Thymus (tissue), 11 donors: ENCODE measurements at regions not wholly inside any gene's neighbourhood (a gene's known extent, or its start where the extent isn't known, plus 50 kb on each side); places are given as distances from the start of the nearest gene placed in this dataset.
"Not testable (repeated sequence)": the region's sequence is repeated elsewhere in the genome, so short reads cannot be mapped to it uniquely, and the experiment has no call there.

Experiments used
- DNase-seq, 9 donors: peaks; one replicate each; pipeline ENCODE4 v3.0.0-alpha.2; 2013; ENCODE audit warnings: low spot score in 9 of 9, low read depth in 6 of 9, missing footprints in 1 of 9
- H3K27ac ChIP-seq, 2 donors: one replicate each; pipeline ENCODE4 v1.5.1; 2013; ENCODE audit warnings: control low read depth in 1 of 2, low read depth in 1 of 2, low read length in 1 of 2, mild to moderate bottlenecking in 1 of 2, moderate library complexity in 1 of 2
- H3K27me3 ChIP-seq, 2 donors: one replicate each; pipeline ENCODE4 v1.5.1; 2013; ENCODE audit warnings: low read length in 1 of 2; ENCODE audit not compliant: control insufficient read depth in 2 of 2, insufficient read depth in 1 of 2
- H3K36me3 ChIP-seq, 2 donors: one replicate each; pipeline ENCODE4 v1.5.1; 2013; ENCODE audit warnings: low read length in 1 of 2, mild to moderate bottlenecking in 1 of 2, moderate library complexity in 1 of 2; ENCODE audit not compliant: control insufficient read depth in 2 of 2, insufficient read depth in 2 of 2
- H3K4me1 ChIP-seq, 2 donors: one replicate each; pipeline ENCODE4 v1.5.1; 2013; ENCODE audit warnings: low read length in 2 of 2; ENCODE audit not compliant: control insufficient read depth in 2 of 2, insufficient read depth in 2 of 2
- H3K4me3 ChIP-seq, 2 donors: one replicate each; pipeline ENCODE4 v1.5.1; 2013; ENCODE audit warnings: low read length in 2 of 2, control low read depth in 1 of 2, mild to moderate bottlenecking in 1 of 2
- H3K9me3 ChIP-seq, 2 donors: one replicate each; pipeline ENCODE4 v1.5.1; 2013; ENCODE audit warnings: low read length in 1 of 2, mild to moderate bottlenecking in 1 of 2; ENCODE audit not compliant: control insufficient read depth in 2 of 2, insufficient read depth in 1 of 2
- WGBS: extraction: QIAGEN DNeasy Blood & Tissue Kit; methylation state at CpG from one replicate; pipeline ENCODE4 v1.1.7; 2013; 5-methylcytosine and 5-hydroxymethylcytosine counted together
- donor health status: healthy.

DNA sequence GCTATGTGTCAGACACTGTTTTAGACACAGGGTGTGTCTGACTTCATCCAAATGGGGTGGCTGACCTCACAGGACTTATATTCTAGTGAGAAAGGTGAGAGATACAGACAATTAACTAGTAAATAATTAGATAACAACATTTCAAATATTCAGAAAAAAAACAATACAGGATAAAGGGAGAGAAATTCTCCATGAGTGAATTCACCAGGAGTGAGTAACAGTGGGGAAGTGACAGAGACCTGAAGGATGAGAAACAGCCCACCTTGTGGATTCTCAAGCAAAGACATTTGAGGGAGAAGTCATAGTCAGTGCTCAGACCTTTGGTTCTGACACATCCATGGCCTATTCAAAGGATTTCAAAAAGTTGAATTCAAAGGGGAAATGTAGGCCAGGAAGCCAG is 627.9 kb downstream of the IQCM start:
- H3K4me3 ChIP-seq: no peak overlapping the region

DNA sequence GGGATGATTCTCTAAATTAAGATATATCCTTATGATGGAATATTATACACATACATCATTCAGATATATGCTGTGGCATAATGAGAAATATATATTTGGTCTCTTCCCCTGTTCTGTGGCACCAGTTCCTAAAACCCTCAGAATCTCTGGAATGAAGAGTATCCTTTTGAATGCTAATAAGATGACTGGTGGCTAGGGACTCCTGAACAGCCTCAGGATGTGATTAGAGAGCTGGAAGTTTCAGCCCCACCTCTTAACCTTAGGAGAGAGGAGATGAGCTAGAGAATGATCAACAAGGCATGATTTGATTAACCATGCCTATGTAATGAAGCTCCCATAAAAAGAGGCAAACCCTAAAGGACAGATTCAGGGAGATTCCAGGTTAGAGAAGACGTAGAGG is 632.0 kb downstream of the IQCM start:
- H3K4me1 ChIP-seq: no peaks in the 10 kb centered on the region
- 85% methylated on average over 1 of the region's 1 CpG for WGBS
- no peaks in the 10 kb centered on the region for H3K9me3 ChIP-seq
- no peak for DNase-seq
- no peak overlapping the region for H3K4me3 ChIP-seq
- no peaks in the 10 kb centered on the region for H3K27me3 ChIP-seq
- H3K36me3 ChIP-seq: no peaks in the 10 kb centered on the region
- no peak overlapping the region for H3K27ac ChIP-seq

More for the DNA sequence above, 627.9 kb downstream of the IQCM start:
- H3K4me1 ChIP-seq: no peaks in the 10 kb centered on the region
- no peaks in the 10 kb centered on the region for H3K27me3 ChIP-seq
- no peaks in the 10 kb centered on the region for H3K36me3 ChIP-seq
- DNase-seq: no peak
- no peak overlapping the region for H3K27ac ChIP-seq
- no peaks in the 10 kb centered on the region for H3K9me3 ChIP-seq

DNA sequence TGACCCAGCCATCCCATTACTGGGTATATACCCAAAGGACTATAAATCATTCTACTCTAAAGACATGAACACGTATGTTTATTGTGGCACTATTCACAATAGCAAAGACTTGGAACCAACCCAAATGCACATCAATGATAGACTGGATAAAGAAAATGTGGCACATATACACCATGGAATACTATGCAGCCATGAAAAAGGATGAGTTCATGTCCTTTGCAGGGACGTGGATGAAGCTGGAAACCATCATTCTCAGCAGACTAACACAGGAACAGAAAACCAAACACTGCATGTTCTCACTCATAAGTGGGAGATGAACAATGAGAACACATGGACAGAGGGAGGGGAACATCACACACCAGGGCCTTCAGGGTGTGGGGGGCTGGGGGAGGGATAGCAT is 634.2 kb downstream of the IQCM start:
- H3K27ac ChIP-seq, H3K9me3 ChIP-seq, H3K4me3 ChIP-seq, H3K36me3 ChIP-seq, DNase-seq, H3K27me3 ChIP-seq, H3K4me1 ChIP-seq: not testable (repeated sequence)
- 90% methylated on average over 2 of the region's 2 CpGs for WGBS

DNA sequence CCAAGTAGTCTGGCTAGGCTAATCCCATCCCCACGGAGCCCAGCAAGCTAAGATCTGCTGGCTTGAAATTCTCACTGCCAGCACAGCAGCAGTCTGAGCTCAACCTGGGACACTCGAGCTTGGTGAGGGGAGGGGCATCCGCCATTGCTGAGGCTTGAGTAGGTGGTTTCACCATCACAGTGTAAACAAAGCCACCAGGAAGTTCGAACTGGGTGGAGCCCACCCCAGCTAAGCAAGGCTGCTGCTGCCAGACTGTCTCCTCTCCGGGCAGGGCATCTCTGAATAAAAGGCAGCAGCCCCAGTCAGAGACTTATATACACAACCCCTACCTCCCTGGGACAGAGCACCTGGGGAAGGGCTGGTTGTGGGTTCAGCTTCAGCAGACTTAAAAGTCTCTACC is 639.6 kb downstream of the IQCM start:
- H3K27ac ChIP-seq: no peak overlapping the region
- H3K4me1 ChIP-seq: no peaks in the 10 kb centered on the region
- DNase-seq: no peak
- 59% methylated on average over 5 of the region's 5 CpGs for WGBS
- H3K36me3 ChIP-seq: no peaks in the 10 kb centered on the region
- H3K9me3 ChIP-seq: peaks cover 0 to 7% of the 10 kb centered on the region in 2 donors
- no peaks in the 10 kb centered on the region for H3K27me3 ChIP-seq
- no peak overlapping the region for H3K4me3 ChIP-seq

DNA sequence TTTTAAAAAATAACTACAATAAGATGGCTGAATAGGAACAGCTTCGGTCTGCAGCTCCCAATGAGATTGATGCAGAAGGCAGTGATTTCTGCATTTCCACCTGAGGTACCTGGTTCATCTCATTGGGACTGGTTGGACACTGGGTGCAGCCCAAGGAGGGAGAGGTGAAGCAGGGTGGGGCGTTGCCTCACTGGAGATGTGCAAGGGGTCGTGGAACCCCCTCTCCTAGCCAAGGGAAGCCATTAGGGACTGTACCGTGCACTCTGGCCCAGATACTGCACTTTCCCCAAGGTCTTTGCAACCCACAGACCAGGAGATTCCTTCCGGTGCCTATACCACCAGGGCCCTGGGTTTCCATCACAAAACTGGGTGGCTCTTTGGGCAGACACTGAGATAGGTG is 640.1 kb downstream of the IQCM start:
- Histone ChIP-seq H3K27ac (no peak overlapping the region), H3K36me3 (no peaks in the 10 kb centered on the region), H3K4me3 (no peak overlapping the region), H3K27me3 (no peaks in the 10 kb centered on the region), H3K9me3 (peaks cover 0 to 7% of the 10 kb centered on the region in 2 donors), H3K4me1 (no peaks in the 10 kb centered on the region)
- no peak for DNase-seq
- 73% methylated on average over 5 of the region's 5 CpGs for WGBS

DNA sequence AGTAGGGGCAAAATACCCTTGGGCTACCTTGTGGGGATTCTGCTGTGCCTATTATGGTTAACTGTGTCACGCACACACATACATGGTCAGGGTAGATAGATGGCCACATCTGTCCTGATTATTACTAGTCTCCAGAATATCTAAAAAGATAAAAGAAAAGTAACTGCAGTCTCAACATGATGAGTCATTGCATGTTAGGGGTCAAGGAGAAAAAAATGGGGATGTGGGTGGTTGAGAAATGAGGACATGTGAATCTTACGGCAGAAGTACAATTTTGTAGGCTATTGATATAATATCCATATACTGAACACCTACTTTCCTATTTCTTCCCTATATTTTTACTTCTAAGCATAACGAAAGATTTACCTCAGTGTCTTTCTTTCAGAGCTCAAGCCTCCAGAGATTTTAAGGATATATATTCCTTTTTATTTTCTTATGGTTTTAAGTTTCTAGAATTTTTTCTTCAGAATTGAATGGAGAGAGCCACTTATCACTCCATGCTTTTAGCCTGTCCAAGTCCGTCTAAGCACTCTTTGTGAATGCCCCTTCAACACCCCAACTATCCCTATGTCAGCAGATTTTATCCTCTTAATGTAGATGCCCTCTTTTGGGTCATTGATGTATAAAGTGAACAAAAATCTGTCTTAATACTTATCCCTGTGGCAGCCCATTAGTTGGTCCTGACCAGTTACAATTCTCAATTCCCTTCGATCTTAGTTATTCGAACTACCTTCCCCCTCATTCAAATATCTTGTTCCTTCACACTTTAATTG is 642.2 kb downstream of the IQCM start:
- no peak for DNase-seq
- no peaks in the 10 kb centered on the region for H3K4me1 ChIP-seq
- peaks cover 0 to 7% of the 10 kb centered on the region in 2 donors for H3K9me3 ChIP-seq
- H3K36me3 ChIP-seq: no peaks in the 10 kb centered on the region
- WGBS: 95% methylated on average over 6 of the region's 6 CpGs
- no peaks in the 10 kb centered on the region for H3K27me3 ChIP-seq
- H3K4me3 ChIP-seq: no peak overlapping the region
- no peak overlapping the region for H3K27ac ChIP-seq

DNA sequence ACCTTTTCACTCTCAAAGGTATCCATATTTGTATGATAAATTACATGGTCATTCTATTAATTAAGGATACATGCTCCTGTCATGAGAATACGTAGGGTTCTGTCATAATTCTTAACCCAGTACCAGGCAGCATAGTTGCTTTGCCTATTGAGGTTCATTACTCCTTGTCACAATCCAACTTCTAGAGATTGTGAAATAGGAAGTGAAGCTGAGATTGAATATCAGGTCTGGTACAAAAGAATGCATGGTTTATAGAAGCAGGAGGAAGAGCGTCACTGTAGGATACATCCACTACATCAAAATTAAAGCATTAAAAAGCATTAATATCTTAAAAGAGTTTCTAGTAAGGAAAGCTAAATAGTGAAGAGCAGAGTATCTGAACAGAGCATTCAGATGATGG is 647.0 kb downstream of the IQCM start:
- Histone ChIP-seq H3K27me3 (no peaks in the 10 kb centered on the region), H3K36me3 (no peaks in the 10 kb centered on the region), H3K4me3 (no peak overlapping the region), H3K27ac (no peak overlapping the region), H3K9me3 (no peaks in the 10 kb centered on the region), H3K4me1 (no peaks in the 10 kb centered on the region)
- WGBS: 90% methylated on average over 2 of the region's 2 CpGs
- no peak for DNase-seq

DNA sequence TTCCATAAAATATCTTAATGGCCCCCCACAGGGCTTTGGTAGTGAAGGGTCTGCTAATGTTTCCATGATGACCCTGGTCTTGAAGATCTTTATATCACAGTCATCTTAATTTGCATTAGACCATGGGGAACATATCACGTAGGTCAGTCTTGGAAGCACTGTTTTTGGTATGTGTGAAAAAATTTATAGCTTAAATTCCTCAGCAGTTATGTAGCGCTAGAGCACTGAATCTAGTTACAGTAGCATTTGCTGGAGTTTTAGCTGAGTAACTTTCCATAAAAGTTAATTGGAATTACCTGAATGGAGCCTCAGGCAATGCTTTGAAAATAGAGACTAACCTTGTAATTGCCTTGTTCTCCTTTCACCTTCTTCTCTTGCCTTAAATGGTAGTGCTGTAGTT is 648.8 kb downstream of the IQCM start:
- H3K27me3 ChIP-seq: no peaks in the 10 kb centered on the region
- DNase-seq: no peak

DNA sequence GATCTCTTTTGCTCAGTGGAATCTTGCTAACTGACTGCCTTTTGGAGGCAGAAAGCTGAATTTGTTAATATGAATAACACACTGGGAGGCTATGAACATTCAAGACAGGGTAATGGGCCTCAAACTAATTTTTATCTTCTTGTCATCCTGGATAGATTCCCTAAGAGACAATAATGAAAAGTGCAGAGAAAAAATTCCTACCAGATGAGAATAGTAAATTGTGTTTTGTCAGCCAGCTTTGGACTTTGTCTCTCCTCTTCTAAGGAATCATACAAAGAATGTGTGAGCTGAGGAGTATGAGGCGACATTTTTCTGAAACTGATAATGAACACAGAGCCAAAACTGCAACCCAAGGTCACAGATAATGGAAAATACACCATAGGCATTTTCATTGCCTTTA is 649.3 kb downstream of the IQCM start:
- no peak overlapping the region for H3K27ac ChIP-seq
- WGBS: 90% methylated on average over 1 of the region's 1 CpG
- DNase-seq: no peak
- no peak overlapping the region for H3K4me3 ChIP-seq
- H3K27me3 ChIP-seq: no peaks in the 10 kb centered on the region
- H3K36me3 ChIP-seq: no peaks in the 10 kb centered on the region
- no peaks in the 10 kb centered on the region for H3K4me1 ChIP-seq
- H3K9me3 ChIP-seq: no peaks in the 10 kb centered on the region

More for the DNA sequence above, 648.8 kb downstream of the IQCM start:
- H3K9me3 ChIP-seq: no peaks in the 10 kb centered on the region
- H3K36me3 ChIP-seq: no peaks in the 10 kb centered on the region
- H3K4me3 ChIP-seq: no peak overlapping the region
- no peak overlapping the region for H3K27ac ChIP-seq
- WGBS: 90% methylated on average over 2 of the region's 2 CpGs
- H3K4me1 ChIP-seq: no peaks in the 10 kb centered on the region
